ENCODE measurements at regions not wholly inside any gene's neighbourhood (a gene's known extent, or its start where the extent isn't known, plus 50 kb on each side); places are given as distances from the start of the nearest gene placed in this dataset.

DNA sequence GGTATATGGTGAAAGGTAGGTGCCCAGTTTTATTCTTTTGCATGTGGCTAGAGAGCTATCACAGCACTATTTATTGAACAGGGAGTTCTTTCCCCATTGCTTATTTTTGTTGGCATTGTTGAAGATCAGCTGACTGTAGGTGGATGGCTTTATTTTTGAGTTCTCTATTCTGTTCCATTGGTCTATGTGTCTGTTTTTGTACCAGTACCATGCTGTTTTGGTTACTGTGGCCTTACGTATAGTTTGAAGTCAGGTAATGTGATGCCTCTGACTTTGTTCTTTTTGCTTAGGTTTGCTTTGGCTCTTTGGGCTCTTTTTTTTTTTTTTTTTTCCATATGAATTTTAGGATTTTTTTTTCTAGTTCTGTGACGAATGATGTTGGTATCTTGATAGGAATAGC, 139.2 kb upstream of the CTNNB1 start:
- TF ChIP-seq EZH2 (IDR thresholded peaks at IDR 0.05; ENCODE audit: low read length, missing control alignments), result no peak
- TF ChIP-seq, protein P1, sequence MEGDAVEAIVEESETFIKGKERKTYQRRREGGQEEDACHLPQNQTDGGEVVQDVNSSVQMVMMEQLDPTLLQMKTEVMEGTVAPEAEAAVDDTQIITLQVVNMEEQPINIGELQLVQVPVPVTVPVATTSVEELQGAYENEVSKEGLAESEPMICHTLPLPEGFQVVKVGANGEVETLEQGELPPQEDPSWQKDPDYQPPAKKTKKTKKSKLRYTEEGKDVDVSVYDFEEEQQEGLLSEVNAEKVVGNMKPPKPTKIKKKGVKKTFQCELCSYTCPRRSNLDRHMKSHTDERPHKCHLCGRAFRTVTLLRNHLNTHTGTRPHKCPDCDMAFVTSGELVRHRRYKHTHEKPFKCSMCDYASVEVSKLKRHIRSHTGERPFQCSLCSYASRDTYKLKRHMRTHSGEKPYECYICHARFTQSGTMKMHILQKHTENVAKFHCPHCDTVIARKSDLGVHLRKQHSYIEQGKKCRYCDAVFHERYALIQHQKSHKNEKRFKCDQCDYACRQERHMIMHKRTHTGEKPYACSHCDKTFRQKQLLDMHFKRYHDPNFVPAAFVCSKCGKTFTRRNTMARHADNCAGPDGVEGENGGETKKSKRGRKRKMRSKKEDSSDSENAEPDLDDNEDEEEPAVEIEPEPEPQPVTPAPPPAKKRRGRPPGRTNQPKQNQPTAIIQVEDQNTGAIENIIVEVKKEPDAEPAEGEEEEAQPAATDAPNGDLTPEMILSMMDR (conservative IDR thresholded peaks at IDR 0.05 in 1 of 2, IDR thresholded peaks at IDR 0.05 in 1 of 2; ENCODE audit: low read depth in 1 of 2, low read length in 2 of 2), result no peak

All from fibroblast of lung (primary cell).